ENCODE measurements at regions not wholly inside any gene's neighbourhood (a gene's known extent, or its start where the extent isn't known, plus 50 kb on each side); places are given as distances from the start of the nearest gene placed in this dataset.

GRCh38 chr3:72577190-72577589 is 271.1 kb downstream of the SHQ1 start:
- Histone ChIP-seq H4K8ac (ENCODE audit: low read depth in 2 of 2, low read length in 2 of 2) (no peak overlapping the region), H3K4me3 (ENCODE audit: insufficient read depth, low read depth, low read length) (no peak overlapping the region), H2BK15ac (ENCODE audit: low read depth, low read length) (no peak overlapping the region), H2AK9ac (replicated peaks; ENCODE audit: low read depth, low read length, poor library complexity) (no peak overlapping the region), H2BK5ac (ENCODE audit: low read depth, low read length, poor library complexity, severe bottlenecking) (no peak overlapping the region), H3K56ac (ENCODE audit: extremely low read depth, insufficient read depth, low read length) (no peak overlapping the region), H4K5ac (ENCODE audit: low read depth, low read length) (no peak overlapping the region), H2AFZ (replicated peaks; ENCODE audit: low read length, poor library complexity) (no peak overlapping the region), H3K36me3 (ENCODE audit: control insufficient read depth, insufficient read depth, low read length) (no peaks in the 10 kb centered on the region), H3K9me3 (ENCODE audit: control insufficient read depth, insufficient read depth, low read length) (no peaks in the 10 kb centered on the region), H2BK20ac (ENCODE audit: low read depth, low read length) (no peak overlapping the region), H3K4me1 (ENCODE audit: control insufficient read depth, insufficient read depth, low read length) (no peaks in the 10 kb centered on the region), H3K79me1 (ENCODE audit: low read depth in 1 of 2, low read length in 2 of 2) (no peaks in the 10 kb centered on the region), H3K9me1 (ENCODE audit: insufficient read depth, low read length) (no peaks in the 10 kb centered on the region), H4K20me1 (ENCODE audit: insufficient read depth, low read length) (no peaks in the 10 kb centered on the region), H2AK5ac (ENCODE audit: low read depth, low read length) (no peak overlapping the region), H2BK120ac (ENCODE audit: low read depth, low read length) (no peak overlapping the region), H3K4me2 (ENCODE audit: low read depth, low read length) (no peak overlapping the region), H3K27ac (ENCODE audit: insufficient read depth, low read length) (no peak overlapping the region), H3K27me3 (ENCODE audit: control insufficient read depth, insufficient read depth, low read length) (peaks cover 11% of the 10 kb centered on the region), H4K91ac (ENCODE audit: insufficient read depth, low read depth, low read length) (no peak overlapping the region), H3K9ac (ENCODE audit: low read depth, low read length) (no peak overlapping the region), H3K14ac (replicated peaks; ENCODE audit: low read depth, low read length) (no peak overlapping the region), H3K23ac (ENCODE audit: low read depth, low read length) (no peak overlapping the region), H3K4ac (ENCODE audit: low read depth, low read length) (no peak overlapping the region), H3K18ac (ENCODE audit: low read depth, low read length) (no peak overlapping the region)
- TF ChIP-seq BHLHE40 (IDR thresholded peaks at IDR 0.05; ENCODE audit: low read depth, low read length) (no peak), RCOR1 (IDR thresholded peaks at IDR 0.05; ENCODE audit: insufficient replicate concordance, low read length) (no peak), FOS (IDR thresholded peaks at IDR 0.05; ENCODE audit: low read depth, low read length) (no peak), SMC3 (IDR thresholded peaks at IDR 0.05; ENCODE audit: low read depth, low read length) (no peak), CHD1 (IDR thresholded peaks at IDR 0.05; ENCODE audit: low read depth, low read length) (no peak), MAZ (IDR thresholded peaks at IDR 0.05; ENCODE audit: borderline replicate concordance, low read depth, low read length) (no peak), MXI1 (IDR thresholded peaks at IDR 0.05; ENCODE audit: borderline replicate concordance, low read depth, low read length) (no peak), POLR2A (IDR thresholded peaks at IDR 0.05; ENCODE audit: low read depth, low read length) (no peak), RAD21 (IDR thresholded peaks at IDR 0.05; ENCODE audit: low read length) (no peak), MAFK (IDR thresholded peaks at IDR 0.05; ENCODE audit: low read depth, low read length) (no peak), RFX5 (IDR thresholded peaks at IDR 0.05; ENCODE audit: low read depth, low read length) (no peak), CEBPB (IDR thresholded peaks at IDR 0.05; ENCODE audit: low read depth, low read length) (no peak), NFE2L2 (IDR thresholded peaks at IDR 0.05; ENCODE audit: low read depth, low read length) (no peak)
- TF ChIP-seq, protein P1, sequence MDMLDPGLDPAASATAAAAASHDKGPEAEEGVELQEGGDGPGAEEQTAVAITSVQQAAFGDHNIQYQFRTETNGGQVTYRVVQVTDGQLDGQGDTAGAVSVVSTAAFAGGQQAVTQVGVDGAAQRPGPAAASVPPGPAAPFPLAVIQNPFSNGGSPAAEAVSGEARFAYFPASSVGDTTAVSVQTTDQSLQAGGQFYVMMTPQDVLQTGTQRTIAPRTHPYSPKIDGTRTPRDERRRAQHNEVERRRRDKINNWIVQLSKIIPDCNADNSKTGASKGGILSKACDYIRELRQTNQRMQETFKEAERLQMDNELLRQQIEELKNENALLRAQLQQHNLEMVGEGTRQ (IDR thresholded peaks at IDR 0.05; ENCODE audit: low read depth, low read length) = no peak
- TF ChIP-seq, protein P2, sequence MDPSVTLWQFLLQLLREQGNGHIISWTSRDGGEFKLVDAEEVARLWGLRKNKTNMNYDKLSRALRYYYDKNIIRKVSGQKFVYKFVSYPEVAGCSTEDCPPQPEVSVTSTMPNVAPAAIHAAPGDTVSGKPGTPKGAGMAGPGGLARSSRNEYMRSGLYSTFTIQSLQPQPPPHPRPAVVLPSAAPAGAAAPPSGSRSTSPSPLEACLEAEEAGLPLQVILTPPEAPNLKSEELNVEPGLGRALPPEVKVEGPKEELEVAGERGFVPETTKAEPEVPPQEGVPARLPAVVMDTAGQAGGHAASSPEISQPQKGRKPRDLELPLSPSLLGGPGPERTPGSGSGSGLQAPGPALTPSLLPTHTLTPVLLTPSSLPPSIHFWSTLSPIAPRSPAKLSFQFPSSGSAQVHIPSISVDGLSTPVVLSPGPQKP (IDR thresholded peaks at IDR 0.05; ENCODE audit: borderline replicate concordance, low read depth, low read length) = no peak
- TF ChIP-seq, protein P3, sequence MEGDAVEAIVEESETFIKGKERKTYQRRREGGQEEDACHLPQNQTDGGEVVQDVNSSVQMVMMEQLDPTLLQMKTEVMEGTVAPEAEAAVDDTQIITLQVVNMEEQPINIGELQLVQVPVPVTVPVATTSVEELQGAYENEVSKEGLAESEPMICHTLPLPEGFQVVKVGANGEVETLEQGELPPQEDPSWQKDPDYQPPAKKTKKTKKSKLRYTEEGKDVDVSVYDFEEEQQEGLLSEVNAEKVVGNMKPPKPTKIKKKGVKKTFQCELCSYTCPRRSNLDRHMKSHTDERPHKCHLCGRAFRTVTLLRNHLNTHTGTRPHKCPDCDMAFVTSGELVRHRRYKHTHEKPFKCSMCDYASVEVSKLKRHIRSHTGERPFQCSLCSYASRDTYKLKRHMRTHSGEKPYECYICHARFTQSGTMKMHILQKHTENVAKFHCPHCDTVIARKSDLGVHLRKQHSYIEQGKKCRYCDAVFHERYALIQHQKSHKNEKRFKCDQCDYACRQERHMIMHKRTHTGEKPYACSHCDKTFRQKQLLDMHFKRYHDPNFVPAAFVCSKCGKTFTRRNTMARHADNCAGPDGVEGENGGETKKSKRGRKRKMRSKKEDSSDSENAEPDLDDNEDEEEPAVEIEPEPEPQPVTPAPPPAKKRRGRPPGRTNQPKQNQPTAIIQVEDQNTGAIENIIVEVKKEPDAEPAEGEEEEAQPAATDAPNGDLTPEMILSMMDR (conservative IDR thresholded peaks at IDR 0.05; ENCODE audit: low read depth, low read length) = no peak
- BruUV-seq (replicated peaks) = no TSS peak
- ChIA-PET CTCF (no interaction called here), POLR2A (ENCODE audit: unreplicated experiment) (no interaction called here)
- DNase-seq = no peak
- intact Hi-C loops (cut with micrococcal nuclease) (no loop called here), dilution Hi-C loops (cut with HindIII; ENCODE audit: low sequenced_read_pairs, unreplicated experiment) (no loop called here), in situ Hi-C loops (cut with MboI; ENCODE audit: low sequenced_read_pairs) (no loop called here)
- ATAC-seq (ENCODE audit: low read depth) = no peak
- WGBS, 2 experiments (ENCODE audit: extremely low coverage in 2 of 2, insufficient read length in 1 of 2) = no CpG with 5 or more reads among the region's 6 CpGs

Measured in IMR-90 (cell line).